Skeletal muscle satellite cell (primary cell): ENCODE measurements at regions not wholly inside any gene's neighbourhood (a gene's known extent, or its start where the extent isn't known, plus 50 kb on each side); places are given as distances from the start of the nearest gene placed in this dataset.
"Not testable (repeated sequence)": the region's sequence is repeated elsewhere in the genome, so short reads cannot be mapped to it uniquely, and the experiment has no call there.

Experiments
- H3K27me3 ChIP-seq: 2 replicates; pipeline ENCODE4 v1.7.0; 2013; ENCODE audit warnings: low read length; ENCODE audit not compliant: control insufficient read depth, insufficient read depth
- H3K36me3 ChIP-seq: 2 replicates; pipeline ENCODE4 v1.7.0; 2013; ENCODE audit warnings: mild to moderate bottlenecking, control low read depth, low read length; ENCODE audit not compliant: insufficient read depth
- H3K4me1 ChIP-seq: 2 replicates; pipeline ENCODE4 v1.7.0; 2013; ENCODE audit warnings: low read length; ENCODE audit not compliant: control insufficient read depth, insufficient read depth
- H3K4me2 ChIP-seq: 2 replicates; pipeline ENCODE4 v1.7.0; 2013; ENCODE audit warnings: mild to moderate bottlenecking, low read length
- H3K4me3 ChIP-seq: 2 replicates; pipeline ENCODE4 v1.7.0; 2013; ENCODE audit warnings: low read length
- H3K9ac ChIP-seq: 2 replicates; pipeline ENCODE4 v1.7.0; 2013; ENCODE audit warnings: mild to moderate bottlenecking, low read depth, low read length, moderate library complexity
- H3K9me3 ChIP-seq: replicated peaks from 2 replicates; pipeline ENCODE4 v1.7.0; 2013; ENCODE audit warnings: mild to moderate bottlenecking, control low read depth, low read length

DNA sequence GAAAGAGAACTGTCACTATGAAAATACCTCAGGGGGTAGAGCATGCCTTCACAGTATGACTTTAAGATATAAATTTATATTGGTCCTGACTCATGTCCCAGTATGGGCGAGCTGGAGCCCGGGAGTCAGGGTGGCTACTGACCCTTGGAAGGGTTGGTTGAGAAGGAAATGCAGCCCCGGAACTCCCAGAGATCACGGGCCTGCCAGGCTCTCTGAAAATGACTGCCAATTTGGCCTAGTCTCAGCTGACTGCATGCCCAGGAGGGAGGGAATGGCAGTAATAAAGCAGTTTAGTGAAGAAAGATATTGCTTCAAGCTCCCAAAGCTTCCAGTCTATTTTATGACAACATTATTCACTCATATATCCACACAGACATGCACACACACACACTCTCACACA, 299.0 kb downstream of the NR2F2 start:
- H3K9me3 ChIP-seq = no peaks in the 10 kb centered on the region
- H3K9ac ChIP-seq = no peak overlapping the region
- no peaks in the 10 kb centered on the region for H3K36me3 ChIP-seq
- H3K4me1 ChIP-seq = no peaks in the 10 kb centered on the region
- no peaks in the 10 kb centered on the region for H3K27me3 ChIP-seq
- no peak overlapping the region for H3K4me2 ChIP-seq
- H3K4me3 ChIP-seq = no peak overlapping the region

DNA sequence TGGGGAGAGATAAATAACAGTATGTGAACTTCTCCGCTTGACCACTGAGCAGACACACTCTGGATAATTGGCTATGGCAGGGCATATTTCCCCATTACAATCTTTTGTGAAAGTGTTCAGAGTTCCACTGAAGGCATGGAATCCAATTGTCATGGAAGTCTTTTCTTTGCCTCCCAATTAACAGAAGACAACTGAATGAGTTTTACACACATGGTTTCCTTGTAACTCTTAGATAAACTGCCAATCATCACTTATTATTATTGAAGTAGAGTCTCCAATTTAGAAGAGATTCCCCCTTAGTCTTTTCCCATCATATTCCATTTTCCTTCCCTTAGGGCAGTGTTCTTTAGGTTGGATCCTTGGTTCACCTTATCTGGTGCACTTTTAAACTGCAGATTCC, 308.3 kb downstream of the NR2F2 start:
- no peaks in the 10 kb centered on the region for H3K9me3 ChIP-seq
- H3K9ac ChIP-seq = no peak overlapping the region
- no peak overlapping the region for H3K4me2 ChIP-seq
- no peaks in the 10 kb centered on the region for H3K4me1 ChIP-seq
- H3K36me3 ChIP-seq = no peaks in the 10 kb centered on the region
- no peak overlapping the region for H3K4me3 ChIP-seq
- H3K27me3 ChIP-seq = no peaks in the 10 kb centered on the region

DNA sequence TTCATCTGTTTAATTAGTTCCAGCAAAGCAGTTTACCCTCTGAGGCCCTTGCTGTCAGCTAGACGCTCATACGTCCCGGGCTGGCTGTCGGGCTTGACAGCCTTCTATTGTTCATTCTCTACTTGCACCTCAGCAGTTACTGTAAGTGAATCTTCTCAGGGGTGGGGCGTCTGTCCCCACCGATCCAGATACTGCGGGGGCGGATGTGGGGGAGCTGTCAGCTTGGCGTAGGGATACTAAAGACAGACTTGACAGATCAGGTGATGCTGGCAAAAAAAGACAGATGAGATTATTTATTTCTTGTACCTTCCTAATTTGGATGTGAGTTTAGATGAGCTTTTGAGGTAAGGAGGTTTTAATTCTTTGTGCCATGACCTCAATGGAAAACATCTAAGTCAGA, 315.3 kb downstream of the NR2F2 start:
- H3K9me3 ChIP-seq = no peaks in the 10 kb centered on the region
- no peaks in the 10 kb centered on the region for H3K4me1 ChIP-seq
- no peaks in the 10 kb centered on the region for H3K27me3 ChIP-seq
- no peaks in the 10 kb centered on the region for H3K36me3 ChIP-seq
- H3K9ac ChIP-seq = no peak overlapping the region
- H3K4me2 ChIP-seq = no peak overlapping the region
- H3K4me3 ChIP-seq = no peak overlapping the region

DNA sequence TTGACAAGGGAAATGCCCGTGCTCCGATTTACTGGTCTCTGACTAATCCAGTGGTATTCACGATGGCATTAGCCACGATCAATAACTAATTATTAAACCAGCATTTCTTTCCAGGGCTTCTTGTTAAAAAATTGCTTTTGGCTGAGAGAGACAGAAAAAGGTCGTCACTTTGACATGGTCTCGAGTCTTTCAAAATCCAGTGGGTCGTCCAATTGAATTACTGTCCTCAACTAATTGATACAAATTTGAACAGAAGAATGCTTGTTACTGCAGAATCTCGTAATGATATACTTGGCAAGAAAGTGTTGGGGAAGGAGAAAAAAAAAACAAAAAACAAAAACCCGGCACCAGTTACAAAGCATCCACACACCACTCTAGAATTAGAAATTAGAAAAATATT, 318.4 kb downstream of the NR2F2 start:
- no peak overlapping the region for H3K4me3 ChIP-seq
- H3K4me2 ChIP-seq = no peak overlapping the region
- H3K9me3 ChIP-seq = no peaks in the 10 kb centered on the region
- H3K4me1 ChIP-seq = no peaks in the 10 kb centered on the region
- H3K9ac ChIP-seq = no peak overlapping the region
- no peaks in the 10 kb centered on the region for H3K27me3 ChIP-seq
- no peaks in the 10 kb centered on the region for H3K36me3 ChIP-seq

DNA sequence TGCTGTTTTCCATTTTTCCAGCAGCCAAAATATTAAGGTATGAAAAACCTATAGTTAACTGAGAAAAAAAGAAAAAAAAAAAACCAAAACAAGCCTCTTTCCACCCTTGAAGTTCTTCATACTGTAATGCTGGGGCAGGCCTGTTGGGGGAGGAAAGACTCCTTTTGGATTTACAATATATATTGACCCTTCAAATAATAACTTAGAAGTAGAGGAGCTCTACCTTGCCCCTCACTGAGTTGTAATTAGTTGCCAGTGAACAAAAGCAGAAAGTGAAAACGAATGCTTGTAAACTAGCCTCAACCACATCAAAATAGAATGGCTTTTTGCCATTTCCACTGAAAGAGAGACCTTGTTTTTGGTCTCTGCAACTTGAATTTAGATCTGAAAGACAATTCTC, 326.6 kb downstream of the NR2F2 start:
- Histone ChIP-seq H3K4me2 (no peak overlapping the region), H3K9me3 (no peaks in the 10 kb centered on the region)

DNA sequence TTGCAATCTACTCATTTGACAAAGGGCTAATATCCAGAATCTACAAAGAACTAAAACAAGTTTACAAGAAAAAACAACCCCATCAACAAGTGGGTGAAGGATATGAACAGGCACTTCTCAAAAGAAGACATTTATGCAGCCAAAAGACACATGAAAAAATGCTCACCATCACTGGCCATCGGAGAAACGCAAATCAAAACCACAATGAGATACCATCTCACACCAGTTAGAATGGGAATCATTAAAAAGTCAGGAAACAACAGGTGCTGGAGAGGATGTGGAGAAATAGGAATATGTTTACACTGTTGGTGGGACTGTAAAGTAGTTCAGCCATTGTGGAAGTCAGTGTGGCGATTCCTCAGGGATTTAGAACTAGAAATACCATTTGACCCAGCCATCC, 336.5 kb downstream of the NR2F2 start:
- H3K4me3 ChIP-seq, H3K9me3 ChIP-seq, H3K36me3 ChIP-seq, H3K4me2 ChIP-seq, H3K27me3 ChIP-seq, H3K9ac ChIP-seq, H3K4me1 ChIP-seq: not testable (repeated sequence)

More for the DNA sequence above, 326.6 kb downstream of the NR2F2 start:
- Histone ChIP-seq H3K9ac (no peak overlapping the region), H3K27me3 (no peaks in the 10 kb centered on the region), H3K4me3 (no peak overlapping the region), H3K4me1 (no peaks in the 10 kb centered on the region), H3K36me3 (no peaks in the 10 kb centered on the region)

DNA sequence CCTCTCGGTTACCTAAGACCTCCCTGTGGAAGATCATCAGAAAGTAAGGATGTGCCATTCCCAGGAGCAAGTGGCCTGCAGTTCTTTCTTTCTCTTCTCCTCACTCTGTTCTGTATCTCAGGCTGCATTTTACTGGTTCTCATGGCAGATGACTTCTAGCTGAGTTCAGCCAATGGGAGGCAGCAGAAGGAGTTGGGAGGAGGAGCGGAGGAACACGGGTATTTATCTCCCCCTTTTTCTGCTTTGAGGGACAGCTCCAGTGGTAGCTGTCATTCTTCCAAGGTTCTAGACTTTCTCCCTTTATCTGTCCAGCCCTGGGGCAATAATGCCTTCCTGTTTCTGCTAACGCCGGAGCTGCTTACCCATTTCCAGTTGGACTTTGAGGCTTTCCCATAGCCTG, 339.9 kb downstream of the NR2F2 start:
- Histone ChIP-seq H3K4me1 (no peaks in the 10 kb centered on the region), H3K9ac (no peak overlapping the region), H3K9me3 (no peaks in the 10 kb centered on the region), H3K36me3 (no peaks in the 10 kb centered on the region), H3K4me2 (no peak overlapping the region), H3K27me3 (no peaks in the 10 kb centered on the region), H3K4me3 (no peak overlapping the region)

DNA sequence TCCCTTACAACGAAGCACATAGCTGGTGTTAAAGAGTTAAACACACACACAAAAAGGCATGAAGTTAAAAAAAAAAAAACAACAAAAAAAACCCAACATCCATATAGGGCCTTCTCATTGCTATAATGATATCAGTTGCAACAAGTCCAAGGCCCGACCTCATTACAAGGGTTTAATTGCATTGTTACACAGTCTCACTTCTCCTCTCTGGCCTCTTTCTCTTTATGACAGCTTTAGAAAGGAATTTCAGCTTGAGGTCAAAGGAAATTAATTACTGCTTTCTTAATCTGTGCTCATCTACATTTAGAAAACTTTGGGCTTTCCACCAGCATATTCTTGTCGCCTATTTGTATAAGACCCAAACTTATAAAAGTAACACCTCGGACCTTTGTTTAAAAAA, 342.1 kb downstream of the NR2F2 start:
- H3K9me3 ChIP-seq = no peaks in the 10 kb centered on the region
- no peak overlapping the region for H3K4me2 ChIP-seq
- no peak overlapping the region for H3K4me3 ChIP-seq
- no peaks in the 10 kb centered on the region for H3K4me1 ChIP-seq
- no peaks in the 10 kb centered on the region for H3K36me3 ChIP-seq
- no peak overlapping the region for H3K9ac ChIP-seq
- H3K27me3 ChIP-seq = no peaks in the 10 kb centered on the region

DNA sequence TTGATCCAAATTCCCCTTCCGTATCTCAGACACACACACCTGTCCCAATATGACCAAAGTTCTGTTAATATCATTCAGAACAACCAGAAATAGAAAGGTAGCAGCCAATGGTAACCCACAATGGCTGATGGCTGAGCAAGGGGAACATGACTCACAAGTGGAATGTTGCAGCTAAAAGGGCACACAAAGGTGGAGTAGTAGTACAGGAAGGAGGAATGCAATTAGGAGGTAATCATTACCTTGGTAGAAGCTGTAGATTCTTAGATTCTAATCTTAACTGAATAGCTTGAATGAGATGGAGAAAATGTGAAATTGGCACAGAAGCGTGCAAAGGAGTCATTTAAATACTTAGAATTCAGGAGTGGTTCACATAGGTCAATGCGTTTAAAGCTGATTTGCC, 347.9 kb downstream of the NR2F2 start:
- no peaks in the 10 kb centered on the region for H3K4me1 ChIP-seq
- no peaks in the 10 kb centered on the region for H3K36me3 ChIP-seq
- H3K4me2 ChIP-seq = no peak overlapping the region
- no peak overlapping the region for H3K9ac ChIP-seq
- H3K4me3 ChIP-seq = no peak overlapping the region
- H3K9me3 ChIP-seq = no peaks in the 10 kb centered on the region
- H3K27me3 ChIP-seq = no peaks in the 10 kb centered on the region

DNA sequence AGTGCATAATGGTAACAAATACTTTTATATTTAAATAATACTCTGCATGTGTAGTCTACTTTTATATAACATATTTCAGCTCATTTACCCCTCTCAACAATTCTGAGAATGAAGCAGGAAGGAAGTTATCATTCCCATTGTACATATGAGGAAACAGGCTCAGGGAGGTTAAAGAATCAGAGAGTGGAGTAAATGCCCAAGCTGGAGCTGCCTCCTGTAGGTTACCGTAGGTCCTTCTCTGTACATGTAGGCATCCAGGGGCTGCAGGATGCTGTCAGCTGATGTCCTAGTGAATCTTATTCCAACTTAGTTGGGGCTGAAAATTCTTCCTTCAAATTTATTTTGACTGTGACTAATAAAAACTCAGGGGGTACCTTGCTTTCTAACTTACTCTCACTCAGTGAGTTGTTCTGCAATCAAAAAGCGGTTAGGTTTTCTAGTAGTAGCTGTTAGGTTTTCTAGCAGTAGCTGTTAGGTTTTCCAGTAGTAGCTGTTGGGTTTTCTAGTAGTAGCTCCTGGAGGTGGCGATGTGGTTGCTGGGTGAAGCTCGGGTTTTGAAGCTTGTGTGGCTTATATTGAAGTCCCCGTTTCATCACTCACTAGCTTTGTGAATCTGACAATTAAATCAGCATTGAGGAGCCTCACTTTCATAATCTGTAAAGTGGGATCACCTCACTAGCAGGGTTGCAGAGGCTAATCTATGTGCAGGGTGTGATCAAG, 357.0 kb downstream of the NR2F2 start:
- H3K9ac ChIP-seq = no peak overlapping the region
- H3K36me3 ChIP-seq = no peaks in the 10 kb centered on the region
- no peak overlapping the region for H3K4me2 ChIP-seq
- no peaks in the 10 kb centered on the region for H3K4me1 ChIP-seq
- no peaks in the 10 kb centered on the region for H3K27me3 ChIP-seq
- H3K9me3 ChIP-seq = no peaks in the 10 kb centered on the region
- H3K4me3 ChIP-seq = no peak overlapping the region

DNA sequence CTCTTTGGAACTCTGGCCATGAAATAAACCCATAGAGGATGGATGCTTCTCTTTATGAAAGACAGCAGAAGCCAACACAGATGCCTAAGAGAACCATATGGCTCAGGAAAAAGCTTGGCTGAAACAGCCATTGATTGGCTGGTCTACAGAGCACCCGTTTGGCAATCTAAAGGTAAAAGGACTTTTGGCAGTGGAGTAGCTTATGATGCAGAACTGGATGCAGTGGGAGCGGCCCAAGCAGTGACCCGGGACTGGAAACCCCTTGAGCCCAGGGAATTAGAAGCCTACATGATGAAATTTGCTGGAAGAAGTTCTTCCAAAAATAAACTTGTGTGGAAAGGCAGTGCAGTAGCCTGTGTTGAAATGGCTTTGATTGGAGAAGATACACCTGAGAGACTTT, 360.2 kb downstream of the NR2F2 start:
- Histone ChIP-seq H3K9ac (no peak overlapping the region), H3K9me3 (no peaks in the 10 kb centered on the region), H3K4me2 (no peak overlapping the region), H3K36me3 (no peaks in the 10 kb centered on the region), H3K4me1 (no peaks in the 10 kb centered on the region), H3K27me3 (no peaks in the 10 kb centered on the region), H3K4me3 (no peak overlapping the region)

DNA sequence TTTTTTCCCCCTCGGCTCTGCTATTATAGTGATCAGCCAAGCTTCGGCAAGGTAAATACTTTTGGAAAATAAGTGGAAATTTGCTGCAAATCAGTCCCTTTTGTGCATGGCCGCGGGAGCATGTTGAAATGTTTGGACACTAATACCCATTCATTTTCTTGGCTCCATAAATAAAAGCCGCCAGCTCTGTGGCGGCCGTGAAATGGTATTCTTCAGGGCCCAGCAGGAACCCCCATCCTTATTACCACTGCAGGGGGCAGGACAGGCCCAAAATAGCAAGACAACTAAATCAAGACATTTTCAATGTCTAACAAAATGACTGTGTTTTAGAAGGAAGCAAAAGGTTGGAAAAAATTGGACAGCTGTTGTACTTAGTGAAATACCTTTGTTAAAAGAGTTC, 362.3 kb downstream of the NR2F2 start:
- no peak overlapping the region for H3K9ac ChIP-seq
- H3K36me3 ChIP-seq = no peaks in the 10 kb centered on the region
- H3K27me3 ChIP-seq = no peaks in the 10 kb centered on the region

More for the DNA sequence above, 362.3 kb downstream of the NR2F2 start:
- H3K9me3 ChIP-seq = no peaks in the 10 kb centered on the region
- H3K4me3 ChIP-seq = no peak overlapping the region
- H3K4me2 ChIP-seq = no peak overlapping the region
- no peaks in the 10 kb centered on the region for H3K4me1 ChIP-seq
